ENCODE measurements at regions not wholly inside any gene's neighbourhood (a gene's known extent, or its start where the extent isn't known, plus 50 kb on each side); places are given as distances from the start of the nearest gene placed in this dataset.

- DNase-seq (ENCODE audit: low read depth, low spot score) (no peak), ATAC-seq (no peak)
- H3K9ac ChIP-seq (ENCODE audit: low read length): no peak overlapping the region
- H2AFZ ChIP-seq (ENCODE audit: low read depth, low read length, poor library complexity, severe bottlenecking): no peak overlapping the region
- H3K27ac ChIP-seq (ENCODE audit: low read depth, low read length): no peak overlapping the region
- H3K4me2 ChIP-seq (ENCODE audit: low read length): no peak overlapping the region
- TF ChIP-seq RAD21 (IDR thresholded peaks at IDR 0.05; ENCODE audit: low read depth) (no peak), CEBPB (IDR thresholded peaks at IDR 0.05; ENCODE audit: low read depth) (no peak), JUND (IDR thresholded peaks at IDR 0.05) (no peak), SRF (IDR thresholded peaks at IDR 0.05; ENCODE audit: low read depth) (no peak), TCF7L2 (IDR thresholded peaks at IDR 0.05; ENCODE audit: borderline replicate concordance, extremely low read depth, insufficient read depth, insufficient read length) (no peak), SIN3A (IDR thresholded peaks at IDR 0.05; ENCODE audit: low read depth) (no peak), MAX (IDR thresholded peaks at IDR 0.05) (no peak), CBX3 (IDR thresholded peaks at IDR 0.05; ENCODE audit: low read depth) (no peak), POLR2A (IDR thresholded peaks at IDR 0.05; ENCODE audit: borderline replicate concordance, extremely low read depth, insufficient read depth, insufficient read length) (no peak), POLR2AphosphoS5 (IDR thresholded peaks at IDR 0.05; ENCODE audit: low read depth, low read length) (no peak), YY1 (IDR thresholded peaks at IDR 0.05; ENCODE audit: extremely low read depth, insufficient replicate concordance, low read depth, low read length) (no peak), ELF1 (IDR thresholded peaks at IDR 0.05; ENCODE audit: borderline replicate concordance, low read depth) (no peak), CTCF (IDR thresholded peaks at IDR 0.05 in 2 of 3, conservative IDR thresholded peaks at IDR 0.05 in 1 of 3; ENCODE audit: borderline replicate concordance in 1 of 3, insufficient read depth in 1 of 3, low read depth in 2 of 3, low read length in 2 of 3) (no peak), ZNF274 (IDR thresholded peaks at IDR 0.05; ENCODE audit: low read depth, low read length) (no peak), EGR1 (IDR thresholded peaks at IDR 0.05; ENCODE audit: low read depth) (no peak), REST (IDR thresholded peaks at IDR 0.05; ENCODE audit: low read depth) (no peak), EZH2phosphoT487 (IDR thresholded peaks at IDR 0.05; ENCODE audit: borderline replicate concordance) (no peak), SP1 (IDR thresholded peaks at IDR 0.05; ENCODE audit: low read depth) (no peak), EZH2 (IDR thresholded peaks at IDR 0.05) (no peak)
- TF ChIP-seq, protein P1, sequence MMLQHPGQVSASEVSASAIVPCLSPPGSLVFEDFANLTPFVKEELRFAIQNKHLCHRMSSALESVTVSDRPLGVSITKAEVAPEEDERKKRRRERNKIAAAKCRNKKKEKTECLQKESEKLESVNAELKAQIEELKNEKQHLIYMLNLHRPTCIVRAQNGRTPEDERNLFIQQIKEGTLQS (IDR thresholded peaks at IDR 0.05): no peak
- POLR2A ChIA-PET: no interaction called here
- no TSS peak for BruUV-seq (replicated peaks)
- CTCF ChIA-PET: no interaction called here
- intact Hi-C loops (cut with micrococcal nuclease): no loop called here
- no peaks in the 10 kb centered on the region for H3K4me1 ChIP-seq (ENCODE audit: control insufficient read depth in 1 of 2, insufficient read depth in 2 of 2, low read length in 2 of 2)
- H3K9me2 ChIP-seq (ENCODE audit: insufficient read depth): no peaks in the 10 kb centered on the region
- no peak overlapping the region for H3K4me3 ChIP-seq (replicated peaks in 1 of 2; ENCODE audit: low read depth in 1 of 2, low read length in 2 of 2)
- H4K20me1 ChIP-seq (ENCODE audit: insufficient read depth): no peaks in the 10 kb centered on the region
- RAD21 ChIA-PET (ENCODE audit: low non-redundant PET in 1 of 2, low total read pairs in 2 of 2, uncharacterized antibody in 2 of 2, unreplicated experiment in 2 of 2): no interaction called here
- H3K36me3 ChIP-seq (ENCODE audit: control insufficient read depth in 1 of 2, insufficient read depth in 2 of 2, low read length in 2 of 2): no peaks in the 10 kb centered on the region
- no peaks in the 10 kb centered on the region for H3K79me2 ChIP-seq (ENCODE audit: insufficient read depth, low read length)
- no peaks in the 10 kb centered on the region for H3K27me3 ChIP-seq (ENCODE audit: insufficient read depth, low read length)
- H3K9me3 ChIP-seq (ENCODE audit: control insufficient read depth in 1 of 2, insufficient read depth in 1 of 2, low read depth in 1 of 2, low read length in 2 of 2): peaks cover 17 to 23% of the 10 kb centered on the region in 2 experiments; a peak in 3 of 4 replicates
Observed at GRCh38 chr21:20852866-20853265, 145.3 kb upstream of the NCAM2 start.

All from HCT116 (cell line).